Renal pelvis (tissue), 1 donor: ENCODE measurements at regions not wholly inside any gene's neighbourhood (a gene's known extent, or its start where the extent isn't known, plus 50 kb on each side); places are given as distances from the start of the nearest gene placed in this dataset.

Source experiments
- DNase-seq: peaks from one replicate; pipeline ENCODE4 v3.0.0-alpha.2; 2013

DNA sequence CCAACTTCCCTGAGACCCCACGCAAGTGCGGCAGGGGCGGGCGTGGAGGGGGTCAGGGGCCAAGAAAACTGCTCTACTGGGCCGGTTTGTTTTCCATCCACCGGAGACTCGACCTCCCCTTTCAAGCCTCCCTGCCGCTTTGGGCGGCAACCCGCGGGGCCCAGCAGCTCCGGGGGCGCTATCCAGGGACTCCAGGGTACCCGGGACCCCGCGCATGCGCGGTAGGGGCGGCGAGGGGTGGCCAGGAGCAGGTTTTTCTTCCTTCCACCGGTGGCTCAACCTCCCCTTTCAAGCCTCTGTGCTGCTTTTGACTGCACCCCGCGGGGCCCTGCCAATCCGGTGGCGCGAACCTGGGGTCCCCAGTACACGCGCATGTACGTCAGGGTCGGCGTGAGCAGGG, 323.5 kb downstream of the ALG10 start:
- no peak for DNase-seq

DNA sequence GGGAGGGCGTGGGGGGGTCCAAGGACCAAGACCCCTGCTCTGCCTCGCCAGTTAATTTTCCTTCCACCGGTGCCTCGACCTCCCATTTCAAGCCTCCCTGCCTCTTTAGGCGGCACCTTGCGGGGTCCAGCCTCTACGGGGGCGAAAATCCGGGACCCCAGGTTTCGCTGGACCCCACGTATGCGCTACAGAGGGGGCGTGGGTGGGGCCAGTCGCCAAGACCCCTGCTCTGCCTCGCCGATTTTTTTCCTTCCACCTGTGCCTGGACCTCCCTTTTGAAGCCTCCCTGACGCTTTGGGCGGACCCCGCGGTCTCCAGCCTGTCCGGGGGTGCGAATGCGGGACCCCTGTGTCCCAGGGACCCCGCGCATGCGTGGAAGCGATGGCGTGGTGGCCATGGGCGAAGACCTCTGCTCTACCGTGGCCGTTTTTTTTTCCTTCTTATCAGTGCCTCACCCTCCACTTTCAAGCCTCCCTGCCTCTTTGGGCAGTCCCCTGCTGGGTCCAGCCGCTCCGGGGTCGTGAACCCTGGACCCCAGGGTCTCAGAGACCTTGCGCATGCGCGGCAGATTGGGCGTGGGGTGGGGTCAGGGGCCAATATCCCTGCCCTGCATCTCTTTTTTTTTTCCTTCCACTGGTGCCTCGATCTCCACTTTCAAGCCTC, 324.2 kb downstream of the ALG10 start:
- no peak for DNase-seq

DNA sequence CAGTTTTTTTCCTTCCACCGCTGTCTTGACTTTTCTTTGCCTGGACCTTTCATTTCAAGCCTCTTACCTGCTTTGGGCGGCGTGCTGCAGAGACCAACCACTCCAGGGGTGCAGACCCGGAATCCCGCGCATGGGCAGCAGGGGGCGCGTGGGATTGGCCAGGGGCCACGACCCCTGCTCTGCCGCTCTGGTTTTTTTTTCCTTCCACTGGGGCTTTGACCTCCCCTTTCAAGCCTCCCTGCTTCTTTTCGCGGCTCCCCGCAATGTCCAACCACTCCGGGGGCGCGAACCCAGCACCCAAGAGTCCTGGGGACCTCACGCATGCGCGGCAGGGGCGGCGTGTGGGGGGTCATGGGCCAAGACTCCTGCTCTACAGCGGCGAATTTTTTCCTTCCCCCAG, 325.1 kb downstream of the ALG10 start:
- no peak for DNase-seq

DNA sequence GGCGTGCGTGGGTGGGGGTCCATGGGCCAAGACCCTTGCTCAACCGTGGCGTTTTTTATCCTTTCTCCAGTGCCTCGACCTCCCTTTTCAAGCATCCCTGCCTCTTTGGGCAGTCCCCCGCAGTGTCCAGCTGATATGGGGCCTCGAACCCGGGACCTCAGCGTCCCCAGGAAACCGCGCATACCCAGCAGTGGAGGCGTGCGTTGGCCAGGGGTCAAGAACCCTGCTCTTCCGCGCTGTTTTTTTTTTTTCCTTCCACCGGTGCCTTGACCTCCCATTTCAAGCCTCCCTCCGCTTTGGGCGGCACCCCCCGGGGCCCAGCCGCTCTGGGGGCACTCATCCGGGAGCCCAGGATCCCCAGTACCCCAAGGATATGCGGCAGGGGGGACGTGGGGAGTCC, 325.8 kb downstream of the ALG10 start:
- DNase-seq = no peak

DNA sequence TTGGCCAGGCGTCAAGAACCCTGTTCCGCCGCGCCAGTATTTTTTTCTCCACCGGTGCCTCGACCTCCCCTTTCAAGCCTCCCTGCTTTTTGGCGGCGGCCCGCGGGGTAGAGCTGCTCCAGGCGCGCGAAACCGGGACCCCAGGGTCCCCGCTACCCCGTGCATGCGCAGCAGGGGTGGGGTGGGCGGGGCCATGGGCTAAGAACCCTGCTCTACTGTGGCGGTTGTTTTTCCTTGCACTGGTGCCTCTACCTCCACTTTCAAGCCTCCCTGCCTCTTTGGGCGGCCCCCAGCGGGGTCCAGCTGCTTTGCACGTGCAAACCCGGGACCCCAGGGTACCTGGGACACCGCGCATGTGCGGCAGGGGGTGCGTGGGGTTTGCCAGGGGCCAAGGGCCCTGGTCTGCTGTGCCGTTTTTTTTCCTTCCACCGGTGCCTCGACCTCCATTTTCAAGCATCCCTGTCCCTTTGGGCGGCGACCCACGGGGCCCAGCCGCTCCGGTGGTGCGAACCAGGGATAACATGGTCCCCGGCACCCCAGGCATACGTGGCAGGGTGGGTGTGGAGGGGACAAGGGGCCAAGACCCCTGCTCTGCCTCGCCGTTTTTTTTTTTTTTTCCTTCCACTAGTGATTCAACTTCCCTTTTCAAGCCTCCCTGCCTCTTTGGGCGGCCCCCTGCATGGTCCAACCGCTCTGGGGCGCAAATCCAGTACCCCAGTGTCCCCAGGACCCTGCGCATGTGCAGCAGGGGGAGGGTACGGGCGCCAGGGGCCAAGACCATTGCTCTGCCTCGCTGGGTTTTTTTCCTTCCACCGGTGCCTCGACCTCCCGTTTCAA, 326.8 kb downstream of the ALG10 start:
- no peak for DNase-seq

DNA sequence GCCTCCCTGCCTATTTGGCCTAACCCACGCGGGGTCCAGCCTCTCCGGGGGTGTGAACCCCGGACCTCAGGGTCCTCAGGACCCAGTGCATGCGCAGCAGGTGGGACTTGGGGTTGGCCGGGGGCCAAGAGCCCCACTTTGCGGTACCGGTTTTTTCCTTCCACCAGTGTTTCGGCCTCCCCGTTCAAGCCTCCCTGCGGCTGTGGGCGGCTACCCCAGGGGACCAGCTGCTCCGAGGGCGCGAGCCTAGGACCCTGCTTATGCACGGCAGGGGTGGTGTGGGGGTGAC, 327.3 kb downstream of the ALG10 start:
- no peak for DNase-seq

DNA sequence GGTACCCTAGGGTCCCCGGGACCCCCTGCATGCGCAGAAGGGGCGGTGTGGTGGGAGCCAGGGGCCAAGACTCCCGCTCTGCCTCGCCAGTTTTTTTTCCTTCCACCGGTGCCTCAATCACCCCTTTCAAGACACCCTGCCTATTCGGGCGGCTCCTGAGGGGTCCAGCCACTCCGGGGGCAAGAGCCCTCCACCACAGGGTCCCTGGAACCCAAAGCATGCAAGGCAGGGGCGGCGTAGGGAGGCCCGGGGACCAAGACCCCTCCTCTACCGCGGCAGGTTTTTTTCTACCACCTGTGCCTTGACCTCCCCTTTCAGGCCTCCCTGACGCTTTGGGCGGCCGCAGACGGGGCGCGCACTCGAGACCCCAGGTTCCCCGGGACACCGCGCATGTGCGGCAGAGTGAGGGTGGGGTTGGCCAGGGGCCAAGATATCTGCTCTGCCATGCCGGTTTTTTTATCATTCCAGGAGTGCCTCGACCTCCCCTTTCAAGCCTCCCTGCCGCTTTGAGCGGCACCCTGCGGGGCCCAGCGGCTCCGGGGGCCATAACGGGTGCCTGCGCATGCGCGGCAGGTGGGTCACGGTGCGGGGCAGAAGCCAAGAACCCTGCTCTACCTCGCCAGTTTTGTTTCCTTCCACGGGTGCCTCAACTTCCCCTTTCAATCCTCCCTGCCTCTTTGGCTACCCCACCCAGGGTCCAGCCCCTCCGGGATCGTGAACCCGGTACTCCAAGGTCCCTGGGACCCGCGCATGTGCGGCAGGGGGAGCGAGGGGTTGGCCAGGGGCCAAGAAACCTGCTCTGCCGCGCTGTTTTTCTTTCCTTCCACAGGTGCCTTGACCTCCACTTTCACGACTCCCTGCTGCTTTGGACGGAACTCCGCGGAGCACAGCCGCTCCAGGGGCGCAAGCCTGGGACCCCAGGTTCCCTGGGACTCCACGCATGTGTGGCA, 328.1 kb downstream of the ALG10 start:
- no peak for DNase-seq

DNA sequence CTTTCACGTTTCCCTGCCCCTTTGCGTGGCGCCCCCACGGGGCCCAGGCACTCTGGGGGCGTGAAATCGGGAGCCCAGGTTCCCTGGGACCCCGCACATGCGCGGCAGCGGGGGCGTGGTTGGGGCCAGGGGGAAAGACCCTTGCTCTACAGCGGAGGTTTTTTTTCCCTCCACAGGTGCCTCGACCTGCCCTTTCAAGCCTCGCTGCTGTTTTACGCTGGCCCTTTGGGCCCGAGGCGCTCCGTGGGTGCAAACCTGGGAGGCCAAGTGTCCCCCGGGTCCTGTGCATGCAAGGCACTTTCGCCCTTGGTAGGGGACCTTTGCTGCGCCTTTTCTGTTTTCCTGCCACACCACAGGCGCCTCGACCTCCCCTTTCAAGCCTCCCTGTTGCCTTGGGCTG, 329.8 kb downstream of the ALG10 start:
- DNase-seq = no peak

DNA sequence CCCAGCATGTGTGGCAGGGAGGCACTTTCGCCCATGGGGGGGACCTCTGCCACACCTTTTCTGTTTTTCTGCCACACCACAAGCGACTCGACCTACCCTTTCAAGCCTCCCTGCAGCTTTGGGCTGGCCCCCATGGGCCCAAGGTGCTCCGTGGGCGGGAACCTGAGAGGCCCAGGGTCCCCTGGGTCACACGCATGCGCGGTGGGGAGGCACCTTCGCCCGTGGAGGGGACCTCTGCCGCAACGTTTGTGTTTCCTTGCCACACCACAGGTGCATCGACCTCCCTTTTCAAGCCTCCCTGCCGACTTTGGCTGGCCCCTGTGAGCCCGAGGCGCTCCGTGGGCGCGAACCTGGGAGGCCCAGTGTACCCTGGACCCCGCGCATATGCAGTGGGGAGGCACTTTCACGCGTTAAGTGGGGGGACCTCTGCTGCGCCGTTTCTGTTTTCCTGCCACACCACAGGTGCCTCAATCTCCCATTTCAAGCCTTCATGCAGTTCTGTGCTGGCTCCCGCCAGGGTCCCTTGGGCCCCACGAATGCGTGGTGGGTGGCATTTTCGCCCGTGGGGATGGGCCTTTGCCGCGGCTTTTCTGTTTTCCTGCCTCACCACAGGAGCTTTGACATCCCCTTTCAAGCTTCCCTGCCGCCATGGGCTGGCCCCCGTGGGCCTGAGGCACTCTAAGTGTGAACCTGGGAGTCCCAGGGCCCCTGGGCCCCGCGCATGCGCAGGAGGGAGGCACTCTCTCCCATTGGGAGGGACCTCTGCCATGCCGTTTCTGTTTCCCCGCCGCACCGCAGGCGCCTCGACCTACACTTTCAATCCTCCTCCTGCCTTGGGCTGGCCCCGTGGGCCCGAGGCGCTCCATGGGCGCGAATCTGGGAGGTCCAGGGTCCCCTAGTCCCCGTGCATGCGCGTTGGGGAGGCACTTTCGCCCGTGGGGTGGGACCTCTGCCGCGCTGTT, 332.2 kb downstream of the ALG10 start:
- no peak for DNase-seq

DNA sequence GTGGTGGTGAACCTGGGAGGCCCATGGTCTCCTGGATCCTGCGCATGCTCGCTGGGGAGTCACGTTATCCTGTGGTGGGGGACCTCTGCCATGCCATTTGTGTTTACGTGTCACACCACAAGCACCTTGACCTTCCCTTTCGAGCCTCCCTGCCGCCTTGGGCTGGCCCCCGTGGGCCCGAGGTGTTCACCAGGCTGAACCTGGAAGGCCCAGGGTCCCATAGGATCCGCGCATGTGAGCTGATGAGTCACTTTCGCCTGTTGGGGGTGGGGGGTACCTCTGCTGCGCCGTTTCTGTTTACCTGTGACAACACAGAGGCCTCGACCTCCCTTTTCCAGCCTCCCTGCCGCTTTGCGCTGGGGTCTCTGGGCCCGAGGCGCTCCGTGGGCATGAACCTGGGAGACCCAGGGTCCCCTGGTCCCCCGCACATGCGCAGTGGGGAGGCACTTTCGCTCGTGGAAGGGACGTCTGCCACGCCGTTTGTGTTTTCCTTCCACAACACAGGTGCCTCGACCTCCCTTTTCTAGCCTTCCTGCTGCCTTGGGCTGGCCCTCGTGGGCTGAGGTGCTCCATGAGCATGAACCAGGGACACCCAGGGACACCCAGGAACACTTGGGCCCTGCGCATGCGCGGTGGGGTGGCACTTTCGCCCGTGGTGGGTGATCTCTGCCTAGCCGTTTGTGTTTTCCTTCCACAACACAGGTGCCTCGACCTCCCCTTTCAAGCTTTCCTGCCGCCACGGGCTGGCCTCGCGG, 334.1 kb downstream of the ALG10 start:
- DNase-seq = no peak

DNA sequence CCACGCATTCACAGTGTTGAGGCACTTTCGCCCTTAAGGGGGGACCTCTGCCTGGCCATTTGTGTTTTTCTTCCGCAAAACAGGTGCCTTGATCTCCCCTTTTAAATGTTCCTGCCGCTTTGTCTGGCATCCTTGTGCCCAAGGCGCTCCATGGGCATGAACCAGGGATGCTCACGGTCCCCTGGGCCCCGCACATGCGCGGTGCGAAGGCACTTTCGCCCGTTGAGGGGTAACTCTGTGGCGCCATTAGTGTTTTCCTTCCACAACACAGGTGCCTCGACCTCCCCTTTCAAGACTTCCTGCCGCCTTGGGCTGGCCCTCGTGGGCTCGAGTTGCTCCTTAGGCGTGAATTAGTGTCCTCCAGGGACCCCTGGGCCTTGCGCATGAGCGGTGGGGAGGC, 335.5 kb downstream of the ALG10 start:
- DNase-seq = no peak

DNA sequence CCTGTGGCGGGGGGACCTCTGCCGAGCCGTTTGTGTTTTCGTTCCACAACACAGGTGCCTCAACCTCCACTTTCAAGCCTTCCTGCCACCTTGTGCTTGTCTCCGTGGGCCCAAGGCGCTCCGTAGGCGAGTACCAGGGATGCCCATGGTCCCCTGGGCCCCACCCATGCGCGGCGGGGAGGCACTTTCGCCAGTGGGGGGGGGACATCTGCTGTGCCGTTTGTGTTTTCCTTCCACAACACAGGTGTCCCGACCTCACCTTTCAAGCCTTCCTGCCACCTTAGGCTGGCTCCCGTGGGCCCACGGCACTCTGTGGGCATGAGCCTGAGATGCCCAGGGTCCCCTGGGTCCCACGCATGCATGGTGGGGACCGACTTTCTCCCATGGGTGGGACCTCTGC, 335.9 kb downstream of the ALG10 start:
- no peak for DNase-seq

DNA sequence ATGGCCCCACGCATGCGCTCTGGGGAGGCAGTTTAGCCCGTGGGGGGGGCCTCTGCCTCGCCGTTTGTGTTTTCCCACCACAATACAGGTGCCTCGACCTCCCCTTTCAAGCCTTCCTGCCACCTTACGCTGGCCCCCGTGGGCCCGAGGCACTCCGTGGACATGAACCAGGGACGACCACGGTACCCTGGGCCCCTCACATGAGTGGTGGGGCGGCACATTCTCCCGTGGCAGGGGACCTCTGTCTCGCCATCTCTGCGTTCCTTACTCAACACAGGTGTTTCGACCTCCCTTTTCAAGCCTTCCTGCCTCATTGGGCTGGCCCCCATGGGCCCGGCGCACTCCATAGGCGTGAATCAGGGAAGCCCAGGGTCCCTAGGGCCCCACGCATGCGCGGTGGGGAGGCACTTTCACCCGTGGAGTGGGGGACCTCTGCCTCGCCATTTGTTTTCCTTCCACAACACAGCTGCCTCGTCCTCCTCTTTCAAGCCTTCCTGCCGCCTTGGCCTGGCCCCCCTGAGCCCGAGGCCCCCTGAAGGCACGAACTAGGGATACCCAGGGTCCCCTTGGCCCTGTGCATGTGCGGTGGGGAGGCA, 339.5 kb downstream of the ALG10 start:
- no peak for DNase-seq

DNA sequence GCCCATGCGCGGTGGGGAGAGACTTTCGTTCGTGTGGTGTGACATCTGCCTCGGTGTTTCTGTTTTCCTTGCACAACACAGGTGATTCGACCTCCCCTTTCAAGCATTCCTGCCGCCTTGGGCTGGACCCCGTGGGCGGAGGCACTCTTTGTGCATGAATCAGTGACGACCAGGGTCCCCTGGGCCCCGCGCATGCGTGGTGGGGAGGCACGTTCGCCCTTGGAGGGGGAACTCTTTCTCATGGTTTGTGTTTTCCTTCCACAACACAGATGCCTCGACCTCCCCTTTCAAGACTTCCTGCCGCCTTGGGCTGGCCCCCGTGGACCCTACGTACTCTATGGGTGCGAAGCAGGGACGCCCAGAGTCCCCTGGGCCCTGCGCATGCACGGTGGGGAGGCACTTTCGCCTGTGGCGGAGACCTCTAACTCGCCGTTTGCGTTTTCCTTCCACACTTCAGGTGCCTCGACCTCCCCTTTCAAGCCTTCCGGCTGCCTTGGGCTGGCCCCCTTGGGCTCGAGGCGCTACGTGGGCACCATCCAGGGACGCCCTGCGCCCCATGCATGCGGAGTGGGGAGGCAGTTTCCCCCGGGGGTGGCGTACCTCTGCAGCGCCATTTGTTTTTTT, 340.9 kb downstream of the ALG10 start:
- DNase-seq = no peak

DNA sequence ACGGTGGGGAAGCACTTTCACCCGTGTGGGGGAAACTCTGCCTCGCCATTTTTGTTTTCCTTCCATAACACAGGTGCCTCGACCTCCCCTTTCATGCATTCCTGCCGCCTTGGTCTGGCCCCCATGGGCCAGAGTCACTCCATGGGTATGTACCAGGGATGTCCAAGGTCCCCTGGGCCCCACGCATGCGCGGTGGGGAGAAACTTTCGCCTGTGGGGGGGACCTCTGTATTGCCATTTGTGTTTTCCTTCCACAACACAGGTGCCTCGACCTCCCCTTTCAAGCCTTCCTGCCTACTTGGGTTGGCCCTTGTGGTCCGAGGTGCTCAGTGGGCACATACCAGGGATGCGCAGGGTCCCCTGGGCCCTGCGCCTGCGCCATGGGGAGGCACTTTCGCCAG, 345.8 kb downstream of the ALG10 start:
- DNase-seq = no peak

DNA sequence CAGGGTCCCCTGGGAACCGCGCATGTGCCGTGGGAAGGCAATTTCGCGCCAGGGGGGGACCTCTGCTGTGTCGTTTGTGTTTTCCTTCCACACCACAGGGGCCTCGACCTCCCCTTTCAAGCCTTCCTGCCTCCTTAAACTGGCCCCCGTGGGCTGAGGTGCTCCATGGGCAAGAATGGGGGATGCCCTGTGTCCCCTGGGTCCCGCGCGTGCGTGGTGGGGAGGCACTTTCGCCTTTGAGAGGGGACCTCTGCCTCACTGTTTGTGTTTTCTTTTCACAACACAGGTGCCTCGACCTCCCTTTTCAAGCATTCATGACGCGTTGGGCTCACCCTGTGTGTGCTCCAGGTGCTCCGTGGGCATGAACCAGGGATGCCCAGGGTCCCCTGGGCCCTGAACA, 348.8 kb downstream of the ALG10 start:
- no peak for DNase-seq

DNA sequence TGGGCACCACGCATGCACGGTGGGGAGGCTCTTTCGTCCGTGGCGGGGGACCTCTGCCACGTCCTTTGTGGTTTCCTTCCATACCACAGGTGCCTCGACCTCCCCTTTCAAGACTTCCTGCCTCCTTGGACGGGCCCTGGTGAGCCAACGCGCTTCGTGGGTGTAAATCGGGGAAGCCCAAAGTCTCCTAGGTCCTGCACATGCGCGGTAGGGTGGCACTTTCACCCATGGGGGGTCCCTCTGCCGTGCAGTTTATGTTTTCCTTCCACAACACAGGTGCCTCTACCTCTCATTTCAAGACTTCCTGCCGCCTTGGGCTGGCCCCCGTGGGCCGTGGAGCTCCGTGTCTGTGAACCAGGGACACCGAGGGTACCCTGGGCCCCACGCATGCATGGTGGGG, 349.7 kb downstream of the ALG10 start:
- no peak for DNase-seq

DNA sequence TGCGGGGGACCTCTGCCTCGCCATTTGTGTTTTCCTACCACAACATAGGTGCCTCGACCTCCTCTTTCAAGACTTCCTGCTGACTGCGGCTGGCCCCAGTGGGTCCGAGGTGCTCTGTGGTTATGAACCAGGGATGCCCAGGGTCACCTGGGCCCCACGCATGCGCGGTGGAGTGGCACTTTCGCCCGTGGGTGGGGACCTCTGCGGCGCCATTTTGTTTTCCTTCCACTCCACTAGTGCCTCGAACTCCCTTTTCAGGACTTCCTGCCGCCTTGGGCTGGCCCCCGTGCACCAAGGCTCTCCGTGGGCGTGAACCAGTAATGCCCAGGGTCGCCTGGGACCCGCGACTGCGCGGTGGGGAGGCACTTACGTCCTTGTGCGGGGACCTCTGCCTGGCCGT, 351.6 kb downstream of the ALG10 start:
- no peak for DNase-seq

DNA sequence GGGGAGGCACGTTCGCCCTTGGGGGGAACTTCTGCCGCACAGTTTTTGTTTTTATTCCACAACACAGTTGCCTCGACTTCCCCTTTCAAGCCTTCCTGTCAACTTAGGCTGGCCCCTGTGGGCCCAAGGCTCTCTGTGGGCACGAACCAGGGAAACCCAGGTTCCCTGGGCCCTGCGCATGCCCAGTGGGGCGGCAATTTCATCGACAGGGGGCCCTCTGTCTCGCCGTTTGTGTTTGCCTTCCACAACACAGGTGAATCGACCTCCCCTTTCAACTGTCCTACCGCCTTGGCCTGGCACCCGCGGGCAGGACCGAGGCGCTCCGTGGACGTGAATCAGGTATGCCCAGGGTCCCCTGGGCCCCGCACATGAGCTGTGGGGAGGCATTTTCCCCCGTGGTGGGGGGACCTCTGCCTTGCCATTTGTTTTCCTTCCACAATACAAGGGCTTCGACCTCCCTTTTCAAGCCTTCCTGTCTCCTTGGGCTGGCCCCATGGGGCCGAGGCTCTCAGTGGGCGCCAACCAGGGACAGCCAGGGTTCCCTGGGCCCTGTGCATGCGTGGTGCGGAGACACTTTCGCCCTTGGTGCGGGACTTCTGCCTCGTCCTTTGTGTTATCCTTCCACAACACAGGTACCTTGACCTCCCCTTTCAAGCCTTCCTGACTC, 354.0 kb downstream of the ALG10 start:
- no peak for DNase-seq
